Mucosa of gallbladder (tissue), 1 donor: ENCODE measurements at regions not wholly inside any gene's neighbourhood (a gene's known extent, or its start where the extent isn't known, plus 50 kb on each side); places are given as distances from the start of the nearest gene placed in this dataset.
A peak's percentile ranks its signal among the peaks of the same experiment; 100 is the strongest.

ENCODE experiments used
- DNase-seq: peaks from one replicate; pipeline ENCODE4 v3.0.0-alpha.2; 2020; ENCODE audit warnings: low spot score
- donor health status: DM: no; HTN: no; CAD: no.

GRCh38 chr2:16154501-16155280 is 214.3 kb downstream of the MYCN start:
- no peak for DNase-seq

GRCh38 chr2:16154061-16154460 is 213.7 kb downstream of the MYCN start:
- no peak for DNase-seq

- DNase-seq = no peak
Measured at GRCh38 chr2:16153754-16154035, 213.3 kb downstream of the MYCN start.

- no peak for DNase-seq
Measured at GRCh38 chr2:16152928-16153753, 212.8 kb downstream of the MYCN start.

- no peak for DNase-seq
Measured at GRCh38 chr2:16152071-16152927, 211.9 kb downstream of the MYCN start.

- DNase-seq = no peak
Measured at GRCh38 chr2:16151651-16152050, 211.3 kb downstream of the MYCN start.

- DNase-seq = no peak
Measured at GRCh38 chr2:16151281-16151570, 210.9 kb downstream of the MYCN start.

- DNase-seq = no peak
Measured at GRCh38 chr2:16150456-16151280, 210.3 kb downstream of the MYCN start.

- peak; percentile 5 for DNase-seq
Measured at GRCh38 chr2:16149349-16150243, 209.2 kb downstream of the MYCN start.

GRCh38 chr2:16148632-16149348 is 208.4 kb downstream of the MYCN start:
- DNase-seq = peak; percentile 4

GRCh38 chr2:16142383-16143361 is 202.3 kb downstream of the MYCN start:
- DNase-seq = peak; percentile 89

- peak; percentile 18 for DNase-seq
Measured at GRCh38 chr2:16141641-16141921, 201.2 kb downstream of the MYCN start.

- peak; percentile 6 for DNase-seq
Measured at GRCh38 chr2:16140771-16141640, 200.7 kb downstream of the MYCN start.

GRCh38 chr2:16139663-16140615 is 199.6 kb downstream of the MYCN start:
- peak; percentile 3 for DNase-seq

- DNase-seq = peak; percentile 6
Measured at GRCh38 chr2:16138811-16139662, 198.7 kb downstream of the MYCN start.
